Endothelial cell of umbilical vein (primary cell): ENCODE measurements at regions not wholly inside any gene's neighbourhood (a gene's known extent, or its start where the extent isn't known, plus 50 kb on each side); places are given as distances from the start of the nearest gene placed in this dataset.

Source experiments
- CTCF ChIP-seq, 2 donors: IDR thresholded peaks; 1 replicate in 1 of 2; 2 replicates in 1 of 2; pipeline ENCODE4 v1.5.1; 2011; ENCODE audit warnings: low read length in 2 of 2, mild to moderate bottlenecking in 2 of 2, moderate library complexity in 2 of 2, control low read depth in 1 of 2, inconsistent platforms in 1 of 2, low read depth in 1 of 2; ENCODE audit not compliant: insufficient read depth in 1 of 2; ENCODE audit errors: extremely low read depth in 1 of 2
- JUN ChIP-seq: IDR thresholded peaks from 2 replicates; pipeline ENCODE4 v1.6.1; 2011; ENCODE audit warnings: borderline replicate concordance, low read depth; ENCODE audit not compliant: insufficient read length, insufficient read depth
- POLR2A ChIP-seq: IDR thresholded peaks from 2 replicates; pipeline ENCODE4 v1.6.1; 2012; ENCODE audit warnings: low read depth, mild to moderate bottlenecking, control low read depth, low read length
- POLR2AphosphoS5 ChIP-seq: IDR thresholded peaks from 2 replicates; pipeline ENCODE4 v1.6.1; 2012; ENCODE audit warnings: low read depth, mild to moderate bottlenecking, control low read depth, low read length, moderate library complexity; ENCODE audit not compliant: insufficient read depth

GRCh38 chr3:99191186-99191585, 289.7 kb upstream of the DCBLD2 start:
- TF ChIP-seq POLR2A (no peak), JUN (no peak), CTCF (IDR thresholded peaks at IDR 0.05; ENCODE audit: extremely low read depth in 1 of 2, insufficient read depth in 1 of 2, low read depth in 1 of 2, low read length in 2 of 2) (no peak), POLR2AphosphoS5 (no peak)
